Natural killer cell (primary cell): ENCODE measurements at regions not wholly inside any gene's neighbourhood (a gene's known extent, or its start where the extent isn't known, plus 50 kb on each side); places are given as distances from the start of the nearest gene placed in this dataset.

ENCODE experiments used
- ATAC-seq, 3 donors: fragments of 150-1000 bp in 2 of 3; fragments of 200-7000 bp in 1 of 3; cut with Tn5 transposase; 1 replicate in 1 of 3; 2 replicates in 2 of 3; pipeline ENCODE4 v1.10.0; 2021; ENCODE audit warnings: mild to moderate bottlenecking in 2 of 3, moderate library complexity in 2 of 3
- DNase-seq, 2 donors: peaks; one replicate each; pipeline versions ENCODE4 v3.0.0 to v3.0.0-alpha.2; 2013 to 2021; ENCODE audit warnings: mixed read lengths in 1 of 2
- H3K27ac ChIP-seq: one replicate; pipeline ENCODE4 v1.5.1; 2013; ENCODE audit warnings: mild to moderate bottlenecking, low read length
- H3K27me3 ChIP-seq: one replicate; pipeline ENCODE4 v1.6.1; 2013; ENCODE audit warnings: low read length; ENCODE audit not compliant: control insufficient read depth, insufficient read depth
- H3K36me3 ChIP-seq: one replicate; pipeline ENCODE4 v1.6.1; 2013; ENCODE audit warnings: low read length; ENCODE audit not compliant: control insufficient read depth, insufficient read depth
- H3K4me1 ChIP-seq: one replicate; pipeline ENCODE4 v1.6.1; 2013; ENCODE audit warnings: low read length; ENCODE audit not compliant: control insufficient read depth, insufficient read depth
- H3K4me3 ChIP-seq: one replicate; pipeline ENCODE4 v1.5.1; 2013; ENCODE audit warnings: low read length
- H3K9me3 ChIP-seq: one replicate; pipeline ENCODE4 v1.6.1; 2013; ENCODE audit warnings: low read length; ENCODE audit not compliant: control insufficient read depth, insufficient read depth
- H3K27ac Mint-ChIP-seq, 2 donors: one replicate each; pipeline ENCODE4 v1.8.0; 2022; ENCODE audit warnings: mild to moderate bottlenecking in 2 of 2, mixed read lengths in 2 of 2, moderate library complexity in 1 of 2
- H3K27me3 Mint-ChIP-seq, 2 donors: one replicate each; pipeline ENCODE4 v1.8.0; 2022; ENCODE audit warnings: low read depth in 2 of 2, mixed read lengths in 2 of 2
- H3K36me3 Mint-ChIP-seq: one replicate; pipeline ENCODE4 v1.8.0; 2022; ENCODE audit warnings: mixed read lengths
- H3K4me1 Mint-ChIP-seq, 2 donors: one replicate each; pipeline ENCODE4 v1.8.0; 2022; ENCODE audit warnings: mixed read lengths in 2 of 2
- H3K4me3 Mint-ChIP-seq: one replicate; pipeline ENCODE4 v1.8.0; 2022; ENCODE audit warnings: mild to moderate bottlenecking, moderate library complexity, mixed read lengths
- H3K9me3 Mint-ChIP-seq, 2 donors: one replicate each; pipeline ENCODE4 v1.8.0; 2022; ENCODE audit warnings: mixed read lengths in 2 of 2
- WGBS: methylation state at CpG from one replicate; pipeline ENCODE4 v1.1.7; 2013; ENCODE audit warnings: missing lambda C conversion rate; ENCODE audit not compliant: insufficient coverage; 5-methylcytosine and 5-hydroxymethylcytosine counted together
- intact Hi-C: fragments of 100-400 bp; cut with micrococcal nuclease; formaldehyde crosslinking; loops from one replicate; pipeline ENCODE4 v1.14.2; 2022
- TF ChIP-seq, protein P1 (sequence below): fragments of 200-600 bp; IDR thresholded peaks from one replicate; pipeline ENCODE4 v1.8.0; 2022; ENCODE audit warnings: antibody characterized with exemption

DNA sequence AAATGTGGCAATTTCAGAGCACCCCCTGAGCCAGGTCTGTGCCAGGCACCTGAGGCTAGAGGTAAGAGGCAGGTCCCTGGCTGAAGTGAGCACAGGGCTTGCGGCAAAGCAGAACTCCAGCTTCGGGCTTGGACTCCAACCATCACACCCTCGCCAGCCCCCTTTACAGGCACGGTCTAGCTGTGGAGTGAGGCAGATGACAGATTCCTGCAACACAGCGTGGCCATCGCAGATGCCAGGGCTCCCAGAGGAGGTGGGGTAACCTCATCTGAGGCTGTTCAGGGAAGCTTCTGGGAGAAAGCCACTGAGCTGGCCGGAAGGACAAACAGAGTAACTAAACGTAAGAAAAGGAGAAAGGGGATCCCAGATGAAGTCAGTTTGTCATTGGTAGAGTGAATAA, 55.6 kb upstream of the CASZ1 start:
- intact Hi-C loops = no loop called here
- no peaks in the 10 kb centered on the region for H3K36me3 ChIP-seq
- Mint-ChIP-seq H3K36me3 (no peaks in the 10 kb centered on the region), H3K27me3 (peaks cover 0 to 3% of the 10 kb centered on the region in 2 donors), H3K27ac (no peak overlapping the region), H3K9me3 (no peaks in the 10 kb centered on the region), H3K4me3 (no peak overlapping the region), H3K4me1 (no peaks in the 10 kb centered on the region)
- H3K4me1 ChIP-seq = no peaks in the 10 kb centered on the region
- TF ChIP-seq, protein P1, sequence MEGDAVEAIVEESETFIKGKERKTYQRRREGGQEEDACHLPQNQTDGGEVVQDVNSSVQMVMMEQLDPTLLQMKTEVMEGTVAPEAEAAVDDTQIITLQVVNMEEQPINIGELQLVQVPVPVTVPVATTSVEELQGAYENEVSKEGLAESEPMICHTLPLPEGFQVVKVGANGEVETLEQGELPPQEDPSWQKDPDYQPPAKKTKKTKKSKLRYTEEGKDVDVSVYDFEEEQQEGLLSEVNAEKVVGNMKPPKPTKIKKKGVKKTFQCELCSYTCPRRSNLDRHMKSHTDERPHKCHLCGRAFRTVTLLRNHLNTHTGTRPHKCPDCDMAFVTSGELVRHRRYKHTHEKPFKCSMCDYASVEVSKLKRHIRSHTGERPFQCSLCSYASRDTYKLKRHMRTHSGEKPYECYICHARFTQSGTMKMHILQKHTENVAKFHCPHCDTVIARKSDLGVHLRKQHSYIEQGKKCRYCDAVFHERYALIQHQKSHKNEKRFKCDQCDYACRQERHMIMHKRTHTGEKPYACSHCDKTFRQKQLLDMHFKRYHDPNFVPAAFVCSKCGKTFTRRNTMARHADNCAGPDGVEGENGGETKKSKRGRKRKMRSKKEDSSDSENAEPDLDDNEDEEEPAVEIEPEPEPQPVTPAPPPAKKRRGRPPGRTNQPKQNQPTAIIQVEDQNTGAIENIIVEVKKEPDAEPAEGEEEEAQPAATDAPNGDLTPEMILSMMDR = no peak
- no peaks in the 10 kb centered on the region for H3K27me3 ChIP-seq
- ATAC-seq (no peak), DNase-seq (no peak)
- H3K4me3 ChIP-seq = no peak overlapping the region
- H3K27ac ChIP-seq = no peak overlapping the region
- H3K9me3 ChIP-seq = no peaks in the 10 kb centered on the region
- WGBS = 88% methylated on average over 8 of the region's 8 CpGs

DNA sequence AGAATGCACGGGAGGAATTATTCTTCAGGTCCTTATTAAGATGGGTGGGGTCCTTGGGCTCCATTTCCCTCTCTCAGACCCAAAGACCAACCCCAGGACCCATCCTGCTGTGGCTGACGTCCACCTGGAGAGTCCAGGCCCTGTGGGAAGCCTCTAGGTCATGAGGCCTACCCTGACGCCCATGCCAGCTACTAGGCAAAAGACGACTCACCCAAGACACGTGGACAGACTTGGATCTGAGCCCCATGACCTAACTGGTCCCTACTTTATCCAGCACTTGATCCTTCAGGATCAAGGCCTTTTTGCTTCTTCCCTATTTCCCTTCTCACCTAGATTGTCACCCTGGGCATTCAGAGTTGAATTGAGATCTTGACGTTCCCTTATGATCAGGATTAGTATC, 56.0 kb upstream of the CASZ1 start:
- no peaks in the 10 kb centered on the region for H3K36me3 Mint-ChIP-seq
- H3K27me3 ChIP-seq = no peaks in the 10 kb centered on the region
- DNase-seq (no peak), ATAC-seq (no peak)
- H3K27ac Mint-ChIP-seq = no peak overlapping the region
- H3K4me1 Mint-ChIP-seq = no peaks in the 10 kb centered on the region
- TF ChIP-seq, protein P1 = no peak
- peaks cover 0 to 2% of the 10 kb centered on the region in 2 donors for H3K27me3 Mint-ChIP-seq
- WGBS = 78% methylated on average over 5 of the region's 6 CpGs
- H3K4me3 ChIP-seq = no peak overlapping the region
- H3K9me3 ChIP-seq = no peaks in the 10 kb centered on the region
- H3K4me3 Mint-ChIP-seq = no peak overlapping the region
- H3K4me1 ChIP-seq = no peaks in the 10 kb centered on the region
- H3K36me3 ChIP-seq = no peaks in the 10 kb centered on the region
- intact Hi-C loops = no loop called here
- no peak overlapping the region for H3K27ac ChIP-seq
- H3K9me3 Mint-ChIP-seq = no peaks in the 10 kb centered on the region

DNA sequence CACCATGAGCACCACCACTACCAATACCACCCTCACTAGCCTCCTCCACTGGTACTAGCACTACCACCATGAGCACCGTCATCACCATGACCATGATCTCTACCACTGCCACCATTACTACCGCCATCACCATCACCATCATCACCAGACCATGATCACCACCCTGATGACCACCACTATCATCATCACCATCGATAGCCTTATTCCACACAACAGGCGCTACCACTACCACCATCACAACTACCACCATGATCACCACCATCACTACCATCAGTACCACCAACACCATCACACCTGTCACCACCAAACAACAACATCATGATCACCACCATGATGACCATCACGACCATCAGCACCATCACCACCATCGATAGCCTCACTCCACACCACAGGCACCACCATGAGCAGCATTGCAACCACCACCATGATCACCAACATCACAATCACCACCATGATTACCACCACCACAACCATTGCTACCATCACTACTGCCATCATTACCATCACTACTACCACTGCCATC, 56.6 kb upstream of the CASZ1 start:
- intact Hi-C loops = no loop called here
- no peaks in the 10 kb centered on the region for H3K9me3 Mint-ChIP-seq

DNA sequence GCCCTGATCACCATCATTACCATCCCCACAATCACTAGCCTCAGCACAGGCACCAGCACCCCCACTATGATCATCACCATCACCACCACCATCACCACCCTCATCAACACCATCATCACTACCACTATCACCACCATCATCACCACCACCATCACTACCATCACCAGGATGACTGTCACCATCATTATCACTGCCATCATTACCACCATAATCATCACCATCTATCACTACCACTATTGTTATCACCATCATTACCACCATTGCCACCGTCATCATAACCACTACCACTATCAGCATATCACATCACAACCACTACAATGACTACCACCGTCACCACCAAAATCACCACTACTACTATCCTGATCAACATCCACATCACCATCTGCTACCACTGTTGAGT, 57.3 kb upstream of the CASZ1 start:
- 84% methylated on average over 1 of the region's 2 CpGs for WGBS
- no peak overlapping the region for H3K4me3 Mint-ChIP-seq
- H3K9me3 ChIP-seq = no peaks in the 10 kb centered on the region
- H3K9me3 Mint-ChIP-seq = no peaks in the 10 kb centered on the region
- no peaks in the 10 kb centered on the region for H3K36me3 Mint-ChIP-seq
- no peaks in the 10 kb centered on the region for H3K36me3 ChIP-seq
- H3K4me1 Mint-ChIP-seq = no peaks in the 10 kb centered on the region
- TF ChIP-seq, protein P1 = no peak
- DNase-seq (no peak), ATAC-seq (no peak)
- H3K4me3 ChIP-seq = no peak overlapping the region
- no peak overlapping the region for H3K27ac ChIP-seq
- H3K27ac Mint-ChIP-seq = no peak overlapping the region
- no peaks in the 10 kb centered on the region for H3K4me1 ChIP-seq
- intact Hi-C loops = no loop called here
- no peaks in the 10 kb centered on the region for H3K27me3 ChIP-seq
- peaks cover 0 to 3% of the 10 kb centered on the region in 2 donors for H3K27me3 Mint-ChIP-seq

More for the DNA sequence above, 56.6 kb upstream of the CASZ1 start:
- H3K36me3 ChIP-seq = no peaks in the 10 kb centered on the region
- H3K27ac Mint-ChIP-seq = no peak overlapping the region
- no peaks in the 10 kb centered on the region for H3K27me3 ChIP-seq
- TF ChIP-seq, protein P1 = no peak
- no peak overlapping the region for H3K4me3 ChIP-seq
- H3K4me3 Mint-ChIP-seq = no peak overlapping the region
- ATAC-seq = no peak
- H3K4me1 Mint-ChIP-seq = no peaks in the 10 kb centered on the region
- H3K9me3 ChIP-seq = no peaks in the 10 kb centered on the region
- WGBS = 95% methylated on average over 6 of the region's 6 CpGs
- H3K27me3 Mint-ChIP-seq = peaks cover 0 to 3% of the 10 kb centered on the region in 2 donors
- no peak overlapping the region for H3K27ac ChIP-seq
- H3K4me1 ChIP-seq = no peaks in the 10 kb centered on the region
- H3K36me3 Mint-ChIP-seq = no peaks in the 10 kb centered on the region
- DNase-seq = no peak
